NCI-H2196 (cell line): ENCODE measurements at regions not wholly inside any gene's neighbourhood (a gene's known extent, or its start where the extent isn't known, plus 50 kb on each side); places are given as distances from the start of the nearest gene placed in this dataset.
"Not testable (repeated sequence)": the region's sequence is repeated elsewhere in the genome, so short reads cannot be mapped to it uniquely, and the experiment has no call there.

Source experiments
- DNase-seq: peaks from one replicate; lab custom pipeline; 2025; ENCODE audit not compliant: unreplicated experiment; lab: John Stamatoyannopoulos, UW

GRCh38 chr18:38571651-38572050 is 1006.1 kb upstream of the CELF4 start:
- DNase-seq: no peak

GRCh38 chr18:38565513-38565912 is 999.9 kb upstream of the CELF4 start:
- no peak for DNase-seq

GRCh38 chr18:38563396-38563980 is 997.9 kb upstream of the CELF4 start:
- DNase-seq: no peak

- no peak for DNase-seq
Observed at GRCh38 chr18:38557006-38557405, 991.4 kb upstream of the CELF4 start.

- no peak for DNase-seq
Observed at GRCh38 chr18:38552732-38553321, 987.2 kb upstream of the CELF4 start.

- no peak for DNase-seq
Observed at GRCh38 chr18:38551881-38552280, 986.3 kb upstream of the CELF4 start.

GRCh38 chr18:38545071-38545470 is 979.5 kb upstream of the CELF4 start:
- DNase-seq: no peak

- DNase-seq: no peak
Observed at GRCh38 chr18:38539856-38540255, 974.3 kb upstream of the CELF4 start.

GRCh38 chr18:38539371-38539770 is 973.8 kb upstream of the CELF4 start:
- DNase-seq: no peak

GRCh38 chr18:38534073-38534472 is 968.5 kb upstream of the CELF4 start:
- no peak for DNase-seq

GRCh38 chr18:38526922-38527321 is 961.3 kb upstream of the CELF4 start:
- DNase-seq: no peak

- DNase-seq: no peak
Observed at GRCh38 chr18:38525039-38525438, 959.4 kb upstream of the CELF4 start.

GRCh38 chr18:38520786-38521185 is 955.2 kb upstream of the CELF4 start:
- no peak for DNase-seq

- DNase-seq: no peak
Observed at GRCh38 chr18:38502539-38502938, 936.9 kb upstream of the CELF4 start.

GRCh38 chr18:38497266-38497665 is 931.7 kb upstream of the CELF4 start:
- no peak for DNase-seq

- no peak for DNase-seq
Observed at GRCh38 chr18:38496222-38496793, 930.7 kb upstream of the CELF4 start.

- DNase-seq: no peak
Observed at GRCh38 chr18:38494065-38494464, 928.5 kb upstream of the CELF4 start.

- DNase-seq: no peak
Observed at GRCh38 chr18:38491195-38491594, 925.6 kb upstream of the CELF4 start.

- DNase-seq: not testable (repeated sequence)
Observed at GRCh38 chr18:38489721-38490120, 924.1 kb upstream of the CELF4 start.

GRCh38 chr18:38487521-38487920 is 921.9 kb upstream of the CELF4 start:
- DNase-seq: no peak

- no peak for DNase-seq
Observed at GRCh38 chr18:38483326-38483725, 917.7 kb upstream of the CELF4 start.

- DNase-seq: no peak
Observed at GRCh38 chr18:38481576-38481975, 916.0 kb upstream of the CELF4 start.

- DNase-seq: no peak
Observed at GRCh38 chr18:38475686-38476085, 910.1 kb upstream of the CELF4 start.
